MM.1S (cell line): ENCODE measurements at regions not wholly inside any gene's neighbourhood (a gene's known extent, or its start where the extent isn't known, plus 50 kb on each side); places are given as distances from the start of the nearest gene placed in this dataset.

ENCODE experiments used
- EZH2 ChIP-seq: fragments of 300-600 bp; sonication (generic); optimal IDR thresholded peaks from 2 replicates; pipeline ENCODE3; 2017; ENCODE audit warnings: low read depth, mild to moderate bottlenecking, antibody characterized with exemption, low read length, mixed read lengths
- EZH2phosphoT487 ChIP-seq: fragments of 300-600 bp; sonication (generic); IDR thresholded peaks from 2 replicates; pipeline ENCODE4 v1.6.1; 2018; ENCODE audit warnings: antibody characterized with exemption, low read length
- TF ChIP-seq, protein P1 (sequence below): fragments of 300-600 bp; sonication (generic); IDR thresholded peaks from 2 replicates; pipeline ENCODE4 v1.5.1; 2016; ENCODE audit warnings: antibody characterized with exemption, low read length, mixed read lengths

- TF ChIP-seq, protein P1, sequence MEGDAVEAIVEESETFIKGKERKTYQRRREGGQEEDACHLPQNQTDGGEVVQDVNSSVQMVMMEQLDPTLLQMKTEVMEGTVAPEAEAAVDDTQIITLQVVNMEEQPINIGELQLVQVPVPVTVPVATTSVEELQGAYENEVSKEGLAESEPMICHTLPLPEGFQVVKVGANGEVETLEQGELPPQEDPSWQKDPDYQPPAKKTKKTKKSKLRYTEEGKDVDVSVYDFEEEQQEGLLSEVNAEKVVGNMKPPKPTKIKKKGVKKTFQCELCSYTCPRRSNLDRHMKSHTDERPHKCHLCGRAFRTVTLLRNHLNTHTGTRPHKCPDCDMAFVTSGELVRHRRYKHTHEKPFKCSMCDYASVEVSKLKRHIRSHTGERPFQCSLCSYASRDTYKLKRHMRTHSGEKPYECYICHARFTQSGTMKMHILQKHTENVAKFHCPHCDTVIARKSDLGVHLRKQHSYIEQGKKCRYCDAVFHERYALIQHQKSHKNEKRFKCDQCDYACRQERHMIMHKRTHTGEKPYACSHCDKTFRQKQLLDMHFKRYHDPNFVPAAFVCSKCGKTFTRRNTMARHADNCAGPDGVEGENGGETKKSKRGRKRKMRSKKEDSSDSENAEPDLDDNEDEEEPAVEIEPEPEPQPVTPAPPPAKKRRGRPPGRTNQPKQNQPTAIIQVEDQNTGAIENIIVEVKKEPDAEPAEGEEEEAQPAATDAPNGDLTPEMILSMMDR = no peak
- TF ChIP-seq EZH2 (no peak), EZH2phosphoT487 (no peak)
Measured at GRCh38 chr15:100808691-100809090, 70.9 kb upstream of the ALDH1A3 start.
